Stimulated activated CD4-positive, alpha-beta T cell treated with anti-CD3 and anti-CD28 coated beads, Interleukin-12 subunit alpha, Interleukin-12 subunit beta, amount 100 ng/mL, for 4 hours (primary cell): ENCODE measurements at regions not wholly inside any gene's neighbourhood (a gene's known extent, or its start where the extent isn't known, plus 50 kb on each side); places are given as distances from the start of the nearest gene placed in this dataset.
"Not testable (repeated sequence)": the region's sequence is repeated elsewhere in the genome, so short reads cannot be mapped to it uniquely, and the experiment has no call there.

ENCODE experiments used
- DNase-seq: peaks from one replicate; pipeline ENCODE4 v3.0.0-alpha.2; 2020

DNA sequence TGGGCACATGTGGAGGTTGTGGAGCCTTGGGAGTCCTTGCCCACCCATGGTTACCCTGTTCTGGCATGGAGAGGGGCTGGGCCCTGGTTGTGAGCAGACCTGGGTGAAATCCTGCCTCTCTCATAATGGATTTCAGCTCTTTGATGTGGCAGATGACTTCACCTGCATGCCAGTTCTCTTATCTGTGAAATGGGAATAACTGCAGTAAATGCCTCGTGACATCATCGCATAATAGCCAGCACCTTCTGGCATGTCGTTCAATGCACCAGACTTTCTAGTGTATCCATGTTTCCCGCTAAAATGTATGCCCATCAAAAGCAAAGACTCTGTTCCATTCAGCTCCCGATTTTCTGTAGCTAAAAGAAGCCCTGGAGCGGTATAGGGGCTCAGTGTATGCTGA is 197.6 kb downstream of the MAF start:
- DNase-seq, result no peak

DNA sequence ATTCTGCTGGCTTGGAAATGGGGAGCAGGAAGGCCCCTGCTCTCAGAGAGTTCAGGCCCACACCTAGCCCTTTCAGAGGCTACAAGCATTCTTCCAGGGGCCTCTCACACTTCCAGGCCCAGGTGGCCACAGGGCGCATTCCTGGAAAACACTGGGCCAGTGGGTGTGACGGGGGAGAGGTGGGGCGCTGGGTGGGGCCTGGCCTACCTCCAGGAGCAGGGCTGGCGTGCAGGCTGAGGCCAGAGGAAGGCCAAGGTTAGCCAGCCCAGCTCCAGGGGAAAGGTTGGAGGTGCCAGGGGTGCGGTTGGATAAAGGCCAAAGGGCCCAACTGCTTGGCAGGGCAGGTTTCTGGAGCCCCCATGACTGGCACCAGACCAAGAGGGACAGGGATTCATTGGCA is 198.2 kb downstream of the MAF start:
- no peak for DNase-seq

DNA sequence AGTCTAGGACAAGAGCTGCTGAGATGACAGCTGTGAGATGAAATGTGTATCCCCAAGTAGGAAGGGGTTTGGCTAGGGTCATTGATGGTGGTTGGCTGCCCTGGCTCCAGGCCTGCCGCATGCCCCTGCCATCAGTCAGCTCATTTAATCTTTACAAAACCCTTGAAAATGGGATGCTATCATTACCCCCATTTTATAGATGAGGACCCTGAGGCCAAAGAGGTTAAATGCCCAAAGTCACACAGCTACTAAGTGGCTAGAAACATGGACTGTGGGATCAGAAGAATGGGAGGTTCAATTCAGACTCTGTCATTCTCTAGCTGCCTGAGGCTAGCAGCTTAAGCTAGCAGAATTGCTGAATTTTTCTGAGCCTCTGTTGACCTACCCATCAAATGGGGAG is 198.8 kb downstream of the MAF start:
- DNase-seq, result no peak

DNA sequence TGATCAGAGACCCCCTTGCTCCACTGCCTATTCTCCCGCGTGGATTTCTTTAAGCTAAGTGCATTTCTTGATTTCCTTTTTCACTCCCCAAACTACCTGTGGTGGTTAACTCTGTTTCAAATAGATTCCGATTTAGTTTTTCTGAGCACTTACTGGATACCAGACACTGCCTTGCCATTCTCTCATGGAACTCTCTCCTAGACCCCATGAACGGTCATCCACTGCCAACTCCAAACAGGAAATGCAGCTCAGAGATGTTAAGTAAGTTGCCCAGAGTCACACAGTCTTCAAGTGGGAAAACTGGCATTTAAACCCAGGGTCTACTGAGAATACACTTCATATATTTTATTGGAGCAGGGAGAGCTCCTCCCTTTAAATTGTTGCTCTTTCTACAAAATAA is 199.4 kb downstream of the MAF start:
- no peak for DNase-seq

DNA sequence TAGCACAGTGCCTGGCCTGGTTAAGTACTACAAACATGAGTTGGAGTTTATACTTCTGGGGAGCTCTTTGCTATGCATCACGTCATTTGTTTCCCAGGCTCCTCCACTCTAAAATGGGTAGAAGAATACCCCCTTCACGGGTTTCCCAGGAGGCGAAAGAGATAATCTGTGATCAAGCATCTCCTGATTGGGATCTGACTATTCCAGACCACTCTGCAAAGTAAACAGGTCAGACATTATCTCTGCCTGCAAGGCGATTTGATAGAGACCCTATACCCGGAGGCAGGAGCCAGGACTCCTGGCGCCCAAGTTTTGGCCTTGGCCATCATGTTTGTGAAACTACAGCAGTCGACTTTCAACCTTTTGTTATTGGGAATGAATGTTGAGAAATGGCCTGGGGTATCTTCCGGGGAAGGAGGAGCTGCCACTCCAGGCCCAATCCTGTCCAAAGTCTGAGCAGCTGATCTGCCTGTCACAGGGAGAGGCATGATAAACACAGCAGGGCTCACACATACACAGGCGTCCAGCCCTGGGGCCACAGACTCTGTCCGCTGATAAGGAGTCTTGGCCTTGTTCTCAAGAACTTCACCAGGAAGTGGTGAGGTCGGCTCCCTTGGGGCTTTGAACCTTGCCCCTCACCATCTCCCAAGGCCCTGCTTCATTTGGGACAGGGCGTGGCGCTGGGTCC is 199.9 kb downstream of the MAF start:
- no peak for DNase-seq

DNA sequence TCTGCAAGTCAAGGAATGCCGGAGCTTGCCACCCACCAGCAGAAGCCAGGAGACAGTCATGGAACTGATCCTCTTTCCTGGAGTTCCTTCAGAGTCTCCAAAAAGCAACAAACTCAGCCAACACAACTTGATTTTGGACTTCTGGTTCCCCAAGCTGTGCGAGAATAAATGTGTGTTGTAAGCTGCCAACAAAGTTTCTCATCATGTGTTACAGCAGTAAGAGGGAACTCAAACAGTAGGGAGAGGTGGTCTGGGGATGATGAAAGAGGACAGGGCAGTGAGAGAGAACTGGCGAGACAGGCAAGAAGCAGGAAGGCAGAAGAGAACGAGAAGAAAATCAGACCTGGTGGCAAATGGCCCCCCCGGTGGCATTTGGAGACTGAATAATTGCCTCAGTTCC is 204.9 kb downstream of the MAF start:
- no peak for DNase-seq

DNA sequence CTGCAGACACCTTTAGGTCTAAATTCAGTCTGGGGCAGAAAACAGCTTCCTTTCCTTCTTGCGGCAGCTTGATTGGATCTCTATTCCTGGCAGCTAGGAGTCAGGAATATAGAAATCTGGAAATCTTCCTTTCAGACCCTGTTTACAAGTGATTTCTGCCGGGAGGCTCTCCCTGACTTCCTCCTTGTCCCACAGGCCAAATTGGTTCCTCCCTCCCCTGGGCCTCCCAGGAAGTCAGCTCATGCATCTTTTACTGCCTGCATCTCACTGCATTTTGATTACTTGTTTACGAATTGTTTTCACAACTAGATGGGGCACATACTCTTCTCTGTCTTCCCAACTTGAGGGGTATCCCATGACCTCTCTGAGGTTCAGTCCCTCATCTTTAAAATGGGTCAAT is 206.3 kb downstream of the MAF start:
- no peak for DNase-seq

DNA sequence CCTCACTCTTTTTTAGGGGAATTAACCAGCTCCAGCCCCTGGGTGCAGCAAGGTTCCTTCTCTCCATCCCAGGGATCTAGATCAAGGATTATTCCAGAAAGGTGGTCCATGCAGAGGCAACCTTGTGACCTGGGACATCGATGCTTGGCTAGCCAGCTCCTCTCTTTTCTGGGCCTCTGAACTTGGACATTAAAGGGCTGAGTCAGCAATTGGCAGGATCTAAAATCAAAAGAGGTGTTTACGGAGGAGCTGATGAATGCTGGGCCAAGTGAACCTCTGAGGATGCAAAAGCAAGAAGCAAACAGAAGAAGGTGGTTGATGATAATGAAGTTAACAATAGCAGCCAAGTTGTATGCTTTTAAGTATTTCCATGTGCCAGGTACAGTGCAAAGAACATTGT is 207.0 kb downstream of the MAF start:
- no peak for DNase-seq

DNA sequence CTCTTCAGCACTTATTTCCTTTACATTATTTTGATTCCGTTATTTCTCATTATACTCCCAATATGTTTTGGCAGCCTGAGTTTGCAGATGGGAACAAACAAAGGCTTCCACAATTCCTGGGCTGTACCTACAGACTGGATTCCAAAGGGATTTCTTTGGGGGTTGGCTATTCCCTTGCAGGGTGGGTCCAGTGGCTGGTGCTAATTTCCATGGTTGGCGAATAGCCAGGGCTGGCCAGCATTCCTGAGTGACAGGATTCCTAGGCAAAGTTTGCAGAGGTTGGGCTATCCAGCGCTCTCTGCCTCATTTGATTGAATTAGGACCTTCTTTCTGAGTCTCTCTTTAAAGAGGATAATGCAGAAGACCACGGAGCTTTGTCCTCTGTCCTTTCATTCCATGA is 207.4 kb downstream of the MAF start:
- DNase-seq, result no peak

DNA sequence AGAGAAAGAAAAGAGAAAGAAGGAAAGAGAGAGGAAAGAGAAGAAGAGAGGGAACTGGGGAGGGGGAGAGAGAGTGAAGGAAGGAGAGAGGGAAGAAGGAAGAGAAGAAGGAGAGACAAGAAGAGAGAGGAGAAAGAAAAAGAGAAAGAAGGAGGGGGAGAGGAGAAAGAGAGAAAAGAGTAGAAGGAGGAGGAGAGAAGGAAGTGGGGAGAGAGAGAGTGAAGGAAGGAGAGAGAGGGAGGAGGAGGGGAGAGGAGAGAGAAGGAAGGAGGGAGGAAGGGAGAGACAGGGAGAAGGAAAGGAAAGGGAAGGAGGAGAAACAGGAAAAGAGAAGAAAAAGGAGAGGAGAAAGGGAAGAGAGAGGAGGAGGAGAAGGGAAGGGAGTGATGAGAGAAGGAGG is 208.5 kb downstream of the MAF start:
- DNase-seq, result no peak

DNA sequence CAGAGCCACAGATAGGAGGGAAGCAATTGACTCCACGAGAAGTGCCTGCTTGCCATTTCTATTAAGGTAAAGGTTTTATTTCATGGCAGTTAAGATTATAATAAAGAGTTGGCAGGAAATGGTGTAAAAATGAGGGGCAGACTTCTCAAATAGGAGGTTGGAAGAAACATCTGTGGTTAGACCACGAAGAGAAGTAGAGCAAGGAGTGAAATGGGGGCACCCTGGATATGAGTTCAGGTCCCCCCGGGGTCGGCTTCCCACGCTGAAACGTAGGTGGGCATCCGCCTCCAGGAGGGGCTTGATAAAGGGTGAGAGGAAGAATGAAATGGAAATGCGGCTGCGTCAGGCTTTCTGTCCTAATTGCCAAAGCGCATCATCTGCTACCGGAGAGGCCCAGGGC is 209.1 kb downstream of the MAF start:
- no peak for DNase-seq

DNA sequence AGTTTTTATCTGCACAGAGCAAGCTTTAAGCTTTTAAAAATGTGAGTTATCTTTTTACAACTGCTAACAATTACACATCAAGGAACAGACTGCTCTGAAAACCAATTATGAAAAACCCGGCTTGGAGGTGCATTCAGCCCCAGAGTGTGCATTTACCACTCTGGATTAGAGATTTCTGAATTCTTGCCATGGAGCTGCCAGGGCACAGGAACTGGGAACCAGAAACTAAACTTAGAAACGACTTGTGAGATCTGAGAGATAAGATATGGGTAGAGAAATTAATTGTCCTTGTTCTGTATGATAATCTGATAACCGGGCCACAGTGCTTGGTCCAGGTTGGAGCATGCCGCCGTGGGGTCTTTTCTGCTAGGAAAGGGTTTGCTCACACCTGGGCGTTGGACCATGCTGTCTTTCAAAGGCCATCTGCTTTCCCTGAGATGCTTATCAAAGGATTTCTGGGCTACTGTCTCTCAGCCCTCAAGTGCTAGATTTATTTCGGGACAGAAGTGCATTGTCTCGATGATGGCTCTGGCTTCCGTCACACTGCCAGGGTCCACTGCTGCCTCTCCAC is 210.0 kb downstream of the MAF start:
- DNase-seq, result no peak

DNA sequence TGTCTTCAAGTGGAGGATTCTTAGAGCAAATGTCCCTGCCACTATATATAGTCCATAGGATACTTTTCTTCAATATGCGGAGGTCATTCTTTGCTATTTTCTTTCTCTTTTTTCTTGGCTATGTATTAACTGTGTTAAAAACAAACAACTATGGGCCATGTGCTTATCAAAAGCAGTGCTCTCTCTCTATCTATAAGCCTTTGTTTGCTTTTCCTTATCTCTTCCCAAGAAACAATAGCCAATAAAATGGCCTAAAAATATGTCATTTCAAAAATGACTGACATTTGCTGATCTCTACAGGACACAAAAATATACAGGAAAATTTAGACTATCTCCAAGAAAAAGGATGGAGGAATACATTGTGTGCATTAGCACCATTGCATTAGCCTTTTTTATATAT is 212.1 kb downstream of the MAF start:
- DNase-seq, result no peak

DNA sequence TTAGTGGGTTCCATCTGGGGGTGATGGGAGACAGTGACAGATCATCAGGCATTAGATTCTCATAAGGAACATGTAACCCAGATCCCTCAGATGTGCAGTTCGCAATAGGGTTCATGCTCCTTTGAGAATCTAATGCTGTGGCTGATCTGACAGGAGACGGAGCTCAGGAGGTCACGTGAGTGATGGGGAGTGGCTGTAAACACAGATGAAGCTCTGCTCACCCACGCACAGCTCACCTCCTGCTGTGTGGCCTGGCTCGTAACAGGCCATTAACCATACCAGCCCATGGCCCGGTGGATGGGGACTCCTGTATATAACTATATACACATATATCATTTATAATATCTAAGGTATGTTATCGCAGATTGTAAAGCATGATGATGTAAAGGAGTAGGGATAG is 214.2 kb downstream of the MAF start:
- no peak for DNase-seq

DNA sequence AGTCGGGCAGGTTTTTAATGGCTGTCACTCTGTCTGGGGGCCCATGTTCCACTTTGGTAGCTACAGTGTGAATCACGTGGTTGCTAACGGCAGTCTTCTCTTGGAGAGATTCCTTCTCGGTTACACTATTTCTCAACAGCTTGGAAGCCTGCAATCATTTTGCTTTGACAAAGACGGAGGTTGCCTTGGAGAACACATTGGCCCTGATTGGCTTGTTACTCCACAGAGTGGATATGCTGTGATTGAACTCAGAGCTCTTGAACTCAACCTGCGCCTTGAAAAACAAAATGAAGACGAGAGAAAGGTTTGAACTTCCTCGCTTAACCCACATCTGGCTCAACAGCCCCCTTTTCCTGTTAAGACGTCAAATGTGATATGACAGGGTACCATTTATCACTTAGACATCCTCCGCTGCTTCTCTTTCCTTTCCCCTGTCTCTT is 218.9 kb downstream of the MAF start:
- no peak for DNase-seq

DNA sequence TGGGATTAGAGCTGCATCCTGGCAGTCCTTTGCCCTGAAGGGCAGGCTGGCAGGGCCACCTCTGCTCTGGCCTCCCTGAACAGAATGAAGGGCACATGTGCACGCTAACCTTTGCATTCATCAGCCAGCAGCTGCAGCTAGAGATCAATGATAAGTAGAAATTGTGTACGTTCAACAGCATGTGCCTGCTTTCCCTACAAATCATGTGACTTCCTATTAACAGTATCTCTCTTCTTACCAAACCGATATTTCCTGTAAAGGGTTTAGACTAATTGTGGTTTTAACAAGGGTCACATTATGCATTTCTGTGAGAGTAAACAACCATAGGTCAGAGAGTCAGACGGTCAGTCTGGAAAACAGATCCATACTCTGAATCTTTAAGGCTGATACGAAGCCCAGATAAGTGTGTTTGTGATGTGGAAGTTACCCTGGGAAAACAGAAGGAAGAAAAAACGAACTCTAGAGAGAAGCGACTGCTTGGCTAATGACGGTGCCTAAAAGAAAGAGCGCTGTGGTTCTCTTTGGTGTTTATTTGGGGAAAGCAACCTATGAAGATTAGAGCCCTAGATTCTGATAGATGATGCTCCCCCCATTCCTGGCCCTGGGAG is 219.4 kb downstream of the MAF start:
- DNase-seq, result no peak

DNA sequence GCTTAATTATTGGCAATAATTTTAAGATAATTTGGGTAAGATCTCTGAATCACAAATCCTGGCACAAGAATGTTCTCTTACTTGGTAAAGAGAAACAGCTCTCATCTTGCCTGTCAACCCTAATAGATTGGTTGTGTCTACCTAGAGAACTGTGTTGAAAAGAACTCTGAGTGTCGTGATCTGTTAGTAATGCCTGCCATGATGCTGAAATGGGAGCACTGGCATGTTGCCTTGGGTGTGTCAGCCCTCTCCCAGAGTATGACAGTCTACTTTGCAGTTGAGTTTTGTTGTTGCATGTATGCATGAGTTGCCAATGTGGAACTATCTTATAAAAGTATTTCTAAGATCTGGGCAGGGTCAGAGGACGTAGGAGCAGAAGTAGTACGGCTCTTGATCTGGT is 221.4 kb downstream of the MAF start:
- no peak for DNase-seq

DNA sequence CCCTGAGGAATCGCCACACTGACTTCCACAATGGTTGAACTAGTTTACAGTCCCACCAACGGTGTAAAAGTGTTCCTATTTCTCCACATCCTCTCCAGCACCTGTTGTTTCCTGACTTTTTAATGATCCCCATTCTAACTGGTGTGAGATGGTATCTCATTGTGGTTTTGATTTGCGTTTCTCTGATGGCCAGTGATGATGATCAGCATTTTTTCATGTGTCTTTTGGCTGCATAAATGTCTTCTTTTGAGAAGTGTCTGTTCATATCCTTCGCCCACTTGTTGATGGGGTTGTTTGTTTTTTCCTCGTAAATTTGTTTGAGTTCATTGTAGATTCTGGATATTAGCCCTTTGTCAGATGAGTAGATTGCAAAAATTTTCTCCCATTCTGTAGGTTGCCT is 223.5 kb downstream of the MAF start:
- DNase-seq, result not testable (repeated sequence)

DNA sequence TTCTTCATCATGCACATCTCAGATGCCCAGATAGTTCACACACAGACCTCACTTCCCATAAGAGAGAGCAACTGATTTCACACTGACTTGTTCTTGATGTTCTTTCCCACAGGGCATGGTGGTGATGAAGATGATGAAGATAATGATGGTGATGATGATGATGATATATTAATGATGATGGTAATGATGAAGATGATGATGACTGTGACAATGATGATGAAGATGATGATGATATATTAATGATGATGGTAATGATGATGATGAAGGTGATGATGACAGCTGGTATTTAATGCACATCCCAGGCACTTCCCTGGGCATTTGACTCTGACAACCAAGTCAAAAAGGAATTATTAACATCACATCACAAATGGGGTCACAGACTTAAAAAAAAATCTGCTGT is 225.2 kb downstream of the MAF start:
- no peak for DNase-seq

DNA sequence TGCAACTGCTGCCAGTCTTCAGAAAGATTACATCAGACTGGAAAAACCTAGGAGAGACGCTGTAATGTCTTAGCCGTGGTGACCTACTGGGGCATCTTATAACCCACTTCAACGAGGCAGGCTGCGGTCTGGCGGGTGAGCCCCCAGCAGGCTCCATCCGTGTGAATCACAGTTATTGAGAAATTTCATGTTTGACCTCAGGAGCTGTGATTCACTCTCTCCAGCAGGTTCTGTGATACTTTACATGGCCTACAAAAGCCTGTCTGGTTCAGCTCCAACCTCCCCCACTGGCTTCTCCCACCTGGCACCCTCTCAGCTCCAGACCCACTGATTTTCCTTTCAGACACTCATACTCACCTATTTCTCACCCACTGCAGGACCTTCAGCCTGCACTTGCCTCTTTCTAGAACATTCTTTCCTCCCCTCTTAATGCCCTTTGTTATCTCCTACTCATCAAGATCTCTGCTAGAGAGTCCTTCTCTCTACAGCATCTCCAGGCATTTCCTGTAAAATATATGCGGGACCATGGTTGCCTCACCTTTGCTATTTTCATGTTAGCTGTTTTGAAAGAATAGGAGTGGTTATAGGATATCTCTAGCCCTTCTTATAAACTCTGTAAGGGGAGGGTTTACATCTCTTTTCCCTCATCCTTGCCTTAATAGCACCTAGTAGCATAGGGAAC is 227.9 kb downstream of the MAF start:
- no peak for DNase-seq

DNA sequence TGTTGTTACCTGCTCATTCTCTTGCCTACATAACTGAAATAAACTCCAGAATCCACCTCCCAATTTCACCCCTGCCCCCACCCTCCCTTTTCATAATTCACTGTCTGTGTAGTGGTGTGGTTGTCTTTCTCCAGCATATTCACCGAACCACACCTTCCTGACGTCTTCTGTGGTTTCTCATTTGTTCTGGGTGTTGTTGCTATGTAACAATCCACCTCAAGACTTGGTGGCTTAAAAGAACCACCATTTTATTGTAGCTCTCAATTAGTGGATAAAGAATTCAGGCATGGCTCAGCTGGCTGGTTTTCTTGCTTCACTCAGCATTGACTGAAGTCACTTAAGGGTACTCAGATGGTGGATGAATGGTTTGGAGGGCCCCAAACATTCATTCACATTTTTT is 229.8 kb downstream of the MAF start:
- DNase-seq, result no peak

DNA sequence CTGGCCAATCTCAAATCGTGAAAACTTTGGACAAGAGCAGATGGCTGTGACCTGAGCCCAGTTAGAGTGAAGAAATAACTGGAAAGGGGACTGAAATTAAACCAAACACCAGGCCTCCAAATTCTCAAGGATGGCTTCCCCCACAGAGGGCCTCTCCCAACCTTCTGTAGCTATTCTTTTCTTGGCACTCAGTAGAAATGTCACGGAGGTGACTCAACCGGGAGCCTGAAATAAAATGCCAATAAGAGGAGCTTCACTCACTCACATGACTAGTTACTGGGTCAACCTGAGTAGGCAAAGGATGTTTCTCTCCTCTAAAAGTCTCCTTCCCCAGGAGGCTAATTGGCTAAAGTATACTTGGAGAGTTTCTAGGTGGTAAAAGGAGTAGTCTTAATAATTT is 230.7 kb downstream of the MAF start:
- no peak for DNase-seq

DNA sequence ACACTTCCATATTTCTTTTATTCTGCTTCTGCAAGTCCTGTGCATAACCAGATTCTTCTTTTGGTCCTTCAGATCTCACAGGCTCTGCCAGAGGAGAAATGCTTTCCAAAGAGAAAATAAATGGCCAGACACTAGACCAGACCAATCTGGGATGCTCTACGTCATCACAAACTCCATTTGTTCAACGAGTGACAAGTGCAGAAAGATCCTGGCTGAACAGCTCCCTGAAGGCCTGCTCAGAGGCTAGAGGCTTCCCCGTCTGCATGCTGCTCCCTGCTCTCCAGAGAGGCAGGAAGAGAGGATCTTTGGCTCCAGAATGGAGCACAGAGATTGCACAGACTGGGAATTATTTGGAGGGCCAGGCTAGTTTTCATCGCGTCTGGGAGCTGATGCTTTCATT is 232.7 kb downstream of the MAF start:
- no peak for DNase-seq

DNA sequence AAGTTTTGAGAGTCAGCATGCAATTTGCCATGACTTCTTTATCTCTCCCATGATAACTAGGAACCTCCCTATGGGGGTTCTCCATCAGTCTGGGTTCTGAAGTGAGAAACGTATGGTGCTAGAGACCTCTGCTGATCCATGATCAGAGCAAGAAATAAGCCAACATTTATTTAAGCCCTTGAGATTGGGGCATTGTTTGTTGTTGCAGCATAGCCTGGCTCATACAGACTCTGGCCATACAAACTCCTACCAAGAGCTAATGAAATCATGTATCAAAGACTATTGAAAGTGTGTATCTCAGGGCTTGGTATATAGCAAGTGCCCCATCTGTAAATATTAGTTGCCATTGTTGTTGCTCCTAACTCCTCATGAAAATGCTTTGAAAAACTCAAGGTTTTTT is 233.9 kb downstream of the MAF start:
- no peak for DNase-seq
